GM18517 (cell line): ENCODE measurements at regions not wholly inside any gene's neighbourhood (a gene's known extent, or its start where the extent isn't known, plus 50 kb on each side); places are given as distances from the start of the nearest gene placed in this dataset.
"Not testable (repeated sequence)": the region's sequence is repeated elsewhere in the genome, so short reads cannot be mapped to it uniquely, and the experiment has no call there.

ENCODE experiments used
- ATAC-seq: cut with Tn5 transposase; IDR thresholded peaks from one replicate; pipeline ENCODE4 v1.9.1; 2021; ENCODE audit warnings: mild to moderate bottlenecking, moderate library complexity; ENCODE audit not compliant: unreplicated experiment

GRCh38 chr11:42674436-42674835 is 637.4 kb upstream of the API5 start:
- no peak for ATAC-seq

GRCh38 chr11:42707541-42707940 is 604.3 kb upstream of the API5 start:
- no peak for ATAC-seq

DNA sequence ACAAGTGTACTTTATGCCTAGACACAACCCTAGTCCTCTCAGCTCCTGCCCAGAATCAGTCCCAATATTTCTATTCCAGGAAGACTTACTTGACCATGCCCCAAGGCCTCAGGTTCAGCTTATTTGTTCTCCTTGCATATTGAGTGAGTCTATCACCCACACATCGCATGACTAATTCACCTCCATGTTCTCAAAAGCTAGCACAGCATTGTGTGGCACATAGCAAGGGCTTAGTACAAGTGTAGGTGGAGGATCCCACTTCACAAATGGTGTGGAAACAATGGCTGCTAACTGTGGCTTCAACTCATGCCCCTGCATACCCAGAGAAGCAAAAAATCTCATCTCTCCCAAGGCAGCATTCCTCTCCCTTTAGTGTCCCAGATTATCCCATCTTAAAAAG is 602.6 kb upstream of the API5 start:
- ATAC-seq = no peak

DNA sequence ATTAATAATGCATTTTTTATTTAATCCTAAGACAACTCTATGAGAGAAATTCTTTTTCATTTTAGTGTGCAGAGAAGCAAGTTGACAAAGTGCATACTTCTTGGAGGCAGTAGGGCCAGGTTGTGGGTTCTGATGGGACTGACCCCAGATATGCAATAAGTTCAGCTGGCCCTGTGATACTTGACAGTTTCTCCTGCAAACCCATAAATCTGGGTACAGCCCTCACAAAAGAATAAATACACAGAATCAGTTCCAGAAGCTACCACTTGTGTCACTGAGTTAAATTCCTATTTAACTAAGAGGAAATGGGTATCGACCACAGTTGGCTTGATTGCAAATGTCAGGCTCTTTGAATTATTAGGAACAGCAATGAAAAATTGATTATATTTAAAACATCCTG is 598.5 kb upstream of the API5 start:
- no peak for ATAC-seq

DNA sequence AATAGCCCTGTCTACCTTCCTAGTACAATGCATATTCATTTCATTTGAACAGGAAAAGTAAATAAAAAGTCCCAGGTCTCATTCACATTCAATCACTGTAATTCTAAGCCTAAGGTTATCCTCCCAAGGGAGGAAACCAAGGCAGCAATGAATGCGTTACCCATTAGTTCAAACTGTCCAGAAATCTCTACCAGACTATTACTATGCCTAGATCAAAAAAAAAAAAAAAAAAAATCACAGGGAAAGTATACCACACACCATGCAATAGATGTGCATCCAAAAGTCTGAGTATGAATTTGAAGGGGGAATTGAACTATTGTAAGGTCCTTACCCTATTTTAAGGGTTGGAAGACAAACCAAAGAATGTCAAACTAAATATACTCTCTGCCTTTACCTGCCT is 598.0 kb upstream of the API5 start:
- ATAC-seq = no peak

- no peak for ATAC-seq
Observed at GRCh38 chr11:42720716-42721563, 590.9 kb upstream of the API5 start.

DNA sequence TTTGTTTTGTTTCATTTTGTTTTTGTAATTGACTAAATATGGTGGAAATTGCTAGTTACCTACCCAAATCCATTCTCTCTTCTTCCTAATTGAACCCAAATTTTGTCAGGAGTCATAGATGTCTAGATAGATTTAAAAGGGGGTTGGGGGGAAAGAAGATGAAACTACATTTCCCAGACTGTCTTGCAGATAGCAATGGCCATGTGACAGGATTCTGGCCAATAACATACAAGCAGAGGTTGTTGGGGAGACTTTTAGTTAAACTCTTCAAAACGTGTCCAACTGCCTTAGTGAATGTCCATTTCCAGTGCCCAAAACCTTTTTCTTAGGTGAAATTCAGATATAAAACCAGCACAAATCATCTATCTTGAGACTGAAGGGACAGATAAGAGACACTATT is 583.9 kb upstream of the API5 start:
- ATAC-seq = no peak

DNA sequence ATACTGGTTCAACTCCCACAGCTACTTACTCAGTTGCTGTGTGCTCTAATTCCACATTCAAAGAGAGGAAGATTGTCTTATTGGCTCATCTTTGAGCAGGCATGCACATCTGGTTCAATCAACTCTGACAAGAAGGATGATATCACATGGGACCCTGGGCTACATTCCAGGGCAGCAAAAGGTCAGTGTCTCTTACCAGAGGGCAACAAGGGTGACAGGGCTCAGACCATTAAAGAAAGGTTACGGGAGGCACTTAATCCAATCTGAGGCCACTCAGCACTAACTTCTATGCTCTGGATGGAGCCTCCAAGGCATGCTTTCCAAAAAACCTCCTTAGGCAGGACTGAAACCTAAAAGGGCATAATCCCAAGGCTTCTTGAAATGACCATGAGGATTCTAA is 549.4 kb upstream of the API5 start:
- no peak for ATAC-seq

DNA sequence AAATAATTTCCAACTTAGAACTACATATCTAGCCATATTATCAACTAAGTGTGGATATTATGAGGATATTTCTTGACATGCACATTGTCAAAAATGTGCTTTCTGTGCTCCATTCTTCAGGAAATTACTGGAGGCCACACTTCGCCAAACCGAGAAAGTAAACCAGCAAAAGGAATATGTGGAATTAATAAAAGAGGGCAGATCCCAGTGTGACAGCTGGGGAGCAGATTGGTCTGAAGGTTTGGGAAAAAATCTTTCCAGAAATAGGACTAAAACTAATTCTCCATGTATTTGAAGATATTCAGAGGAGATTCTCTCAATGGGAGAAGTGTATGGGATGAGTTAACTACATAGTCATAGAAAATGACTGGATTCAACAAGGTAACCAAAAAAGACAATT is 546.9 kb upstream of the API5 start:
- no peak for ATAC-seq

DNA sequence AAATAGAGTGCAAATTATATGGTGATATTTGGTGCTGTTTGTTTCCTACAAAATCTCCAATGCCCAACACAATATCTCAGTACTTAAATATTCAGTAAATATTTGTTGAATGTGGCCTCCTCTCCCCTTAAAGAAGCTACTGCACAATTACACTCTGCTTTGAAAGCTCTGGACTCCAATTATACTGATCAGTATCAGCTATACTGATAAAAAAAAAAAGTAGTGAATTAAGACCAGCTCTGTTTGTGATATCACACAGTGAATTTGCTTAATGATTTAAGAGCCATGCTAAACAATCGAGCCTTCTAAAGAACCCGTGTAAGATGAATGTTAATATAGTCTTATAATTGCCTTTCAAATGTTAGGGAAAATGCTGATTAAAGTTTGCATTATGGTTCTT is 543.2 kb upstream of the API5 start:
- no peak for ATAC-seq

- no peak for ATAC-seq
Observed at GRCh38 chr11:42770444-42771065, 541.2 kb upstream of the API5 start.

DNA sequence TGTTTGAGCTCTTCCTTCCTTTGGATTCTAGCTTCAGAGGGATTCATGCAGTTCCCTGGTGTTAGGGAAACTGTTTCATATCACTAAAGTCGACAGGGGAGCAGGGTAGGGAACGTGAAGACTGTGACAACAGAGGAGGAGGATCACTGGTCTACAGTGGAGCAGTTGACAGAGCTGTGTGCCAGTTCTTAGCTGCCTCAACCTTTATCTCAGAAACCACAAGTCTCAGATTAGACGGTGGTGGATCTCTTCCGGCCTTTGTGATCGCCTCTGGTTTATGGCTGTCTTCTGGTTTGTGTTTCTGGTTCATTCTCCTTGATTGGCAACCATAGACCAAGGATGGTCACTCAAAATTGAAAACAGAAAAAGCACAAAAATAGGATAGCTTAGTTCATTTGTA is 538.9 kb upstream of the API5 start:
- ATAC-seq = no peak

- no peak for ATAC-seq
Observed at GRCh38 chr11:42773729-42774128, 538.1 kb upstream of the API5 start.

GRCh38 chr11:42774567-42774966 is 537.2 kb upstream of the API5 start:
- ATAC-seq = no peak

GRCh38 chr11:42777776-42778175 is 534.0 kb upstream of the API5 start:
- ATAC-seq = no peak

GRCh38 chr11:42778193-42778592 is 533.6 kb upstream of the API5 start:
- no peak for ATAC-seq

GRCh38 chr11:42779555-42779954 is 532.2 kb upstream of the API5 start:
- ATAC-seq = no peak

DNA sequence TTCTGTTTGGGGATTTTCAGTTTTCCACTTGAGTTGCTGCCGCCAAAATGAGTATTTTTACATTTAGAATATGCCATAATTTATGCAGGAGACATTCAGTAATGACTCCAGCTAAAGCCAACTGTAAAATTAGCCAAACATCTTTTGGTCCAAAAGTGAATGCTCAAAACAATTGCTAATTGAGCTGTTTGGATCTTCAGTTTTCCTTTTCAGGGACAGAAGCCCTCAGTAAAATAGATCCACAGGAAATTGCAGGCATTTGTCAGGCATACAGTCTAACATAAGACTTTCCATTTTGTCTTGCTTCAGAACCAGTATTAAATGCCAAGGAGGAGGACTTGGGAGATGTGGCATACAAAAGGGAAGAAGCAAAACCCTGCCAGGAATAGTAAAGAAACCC is 524.8 kb upstream of the API5 start:
- ATAC-seq = no peak

DNA sequence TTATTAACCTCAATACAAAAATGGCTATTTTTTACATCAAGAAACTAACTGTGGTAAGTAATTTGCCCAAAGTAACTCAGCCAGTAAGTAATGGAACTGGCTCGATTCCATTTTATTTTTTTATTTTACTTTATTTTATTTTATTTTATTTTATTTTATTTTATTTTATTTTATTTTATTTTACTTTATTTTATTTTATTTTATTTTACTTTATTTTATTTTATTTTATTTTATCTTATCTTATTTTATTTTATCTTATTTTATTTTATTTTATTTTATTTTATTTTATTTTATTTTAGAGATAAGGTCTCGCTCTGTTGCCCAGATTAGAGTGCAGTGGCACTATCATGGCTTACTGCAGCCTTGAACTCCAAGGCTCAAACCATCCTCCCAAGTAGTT is 516.3 kb upstream of the API5 start:
- ATAC-seq = not testable (repeated sequence)

DNA sequence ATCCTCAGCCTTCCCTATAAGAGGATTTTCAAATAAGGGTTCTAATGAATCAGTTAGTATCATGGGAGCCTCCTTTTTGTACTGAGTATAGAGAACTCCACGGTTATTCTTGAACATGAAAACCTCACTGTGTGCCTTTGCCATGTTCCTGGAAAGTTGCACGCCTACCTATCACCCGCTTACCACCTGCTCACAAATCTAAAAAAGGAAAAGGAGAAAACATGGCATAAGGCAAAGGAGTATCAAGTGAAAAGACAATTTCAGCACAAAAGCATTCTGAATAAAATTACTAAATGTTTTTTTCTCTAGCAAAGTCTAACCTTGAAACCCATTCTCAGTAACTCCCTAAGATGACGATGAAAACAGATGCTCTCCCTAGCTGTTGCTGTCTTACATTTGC is 511.8 kb upstream of the API5 start:
- no peak for ATAC-seq

- ATAC-seq = no peak
Observed at GRCh38 chr11:42802201-42802899, 509.4 kb upstream of the API5 start.

DNA sequence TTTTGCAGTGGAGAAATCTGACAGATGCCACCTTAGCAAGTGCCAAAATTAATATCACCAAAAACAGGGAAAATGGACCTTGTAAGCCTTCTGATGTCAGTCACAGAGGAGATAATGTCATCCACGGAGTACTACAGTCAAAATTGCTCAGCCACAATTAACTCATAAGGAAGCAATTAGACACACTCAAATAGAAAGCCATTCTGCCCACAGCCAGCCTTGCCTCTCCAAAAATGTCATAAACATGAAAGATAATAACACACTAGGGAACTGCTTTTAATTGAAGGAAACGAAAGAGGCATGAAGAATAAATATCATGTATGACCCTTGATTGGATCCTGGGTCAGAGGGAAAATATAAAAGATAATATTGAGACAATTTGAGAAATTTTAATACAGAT is 505.6 kb upstream of the API5 start:
- ATAC-seq = no peak
